Stimulated activated CD8-positive, alpha-beta memory T cell treated with anti-CD3 and anti-CD28 coated beads, Interleukin-12 subunit alpha, Interleukin-12 subunit beta, amount 100 ng/mL, for 24 hours (primary cell): ENCODE measurements at regions not wholly inside any gene's neighbourhood (a gene's known extent, or its start where the extent isn't known, plus 50 kb on each side); places are given as distances from the start of the nearest gene placed in this dataset.
"Not testable (repeated sequence)": the region's sequence is repeated elsewhere in the genome, so short reads cannot be mapped to it uniquely, and the experiment has no call there.

Experiments used
- DNase-seq: peaks from one replicate; pipeline ENCODE4 v3.0.0-alpha.2; 2020; ENCODE audit errors: extremely low read depth

DNA sequence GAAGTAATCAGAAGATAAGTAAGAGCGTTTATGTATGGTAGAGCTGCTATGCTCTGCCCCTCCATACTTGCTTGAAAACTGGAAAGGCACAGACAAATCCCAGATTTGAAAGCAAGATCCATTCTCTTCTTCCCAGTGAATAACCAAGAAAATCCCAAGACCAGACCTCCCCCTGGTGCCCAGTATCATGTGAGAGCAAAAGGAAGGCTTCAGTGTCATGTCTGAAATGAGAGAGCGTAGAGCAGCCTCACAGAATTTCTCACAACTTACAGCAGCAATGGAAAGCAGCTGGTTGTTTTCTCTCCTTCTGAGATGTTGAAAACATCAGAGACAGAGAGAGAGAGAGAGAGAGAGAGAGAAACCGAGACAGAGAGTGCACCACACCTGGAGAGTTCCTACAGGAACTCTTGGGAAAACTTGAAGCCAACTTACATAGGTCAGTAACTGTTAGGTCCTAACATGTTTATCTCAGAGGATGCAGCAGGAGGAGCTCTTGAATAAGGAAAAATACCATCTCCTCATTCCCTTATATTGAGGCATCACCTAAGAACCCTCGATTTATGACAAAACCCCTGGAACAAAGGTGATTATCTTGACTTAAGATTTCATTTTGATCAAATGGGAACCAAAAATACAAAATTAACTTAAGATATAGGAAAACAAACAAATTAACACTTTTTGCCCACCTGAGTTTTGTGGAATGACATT lies 273.3 kb downstream of the NSUN3 start:
- DNase-seq: no peak

DNA sequence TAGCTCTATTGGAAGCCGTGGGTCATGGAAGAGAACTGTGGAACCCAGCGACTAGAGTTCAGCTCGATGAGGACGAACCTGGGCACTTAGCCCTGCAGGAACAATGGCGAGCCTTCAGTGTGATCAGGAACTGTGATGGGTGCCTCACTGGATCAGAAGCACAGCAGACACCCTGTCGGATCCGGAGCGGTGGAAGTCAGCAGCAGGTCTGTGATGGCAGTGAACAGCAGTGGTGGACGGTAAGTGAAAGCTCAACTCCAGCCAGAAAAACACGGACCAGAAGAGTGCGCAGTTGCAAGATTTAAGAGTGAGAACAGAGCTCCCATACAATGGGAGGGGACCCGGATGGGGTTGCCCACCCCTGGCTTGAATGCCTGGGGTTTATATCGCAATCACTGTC lies 282.2 kb downstream of the NSUN3 start:
- DNase-seq: no peak

DNA sequence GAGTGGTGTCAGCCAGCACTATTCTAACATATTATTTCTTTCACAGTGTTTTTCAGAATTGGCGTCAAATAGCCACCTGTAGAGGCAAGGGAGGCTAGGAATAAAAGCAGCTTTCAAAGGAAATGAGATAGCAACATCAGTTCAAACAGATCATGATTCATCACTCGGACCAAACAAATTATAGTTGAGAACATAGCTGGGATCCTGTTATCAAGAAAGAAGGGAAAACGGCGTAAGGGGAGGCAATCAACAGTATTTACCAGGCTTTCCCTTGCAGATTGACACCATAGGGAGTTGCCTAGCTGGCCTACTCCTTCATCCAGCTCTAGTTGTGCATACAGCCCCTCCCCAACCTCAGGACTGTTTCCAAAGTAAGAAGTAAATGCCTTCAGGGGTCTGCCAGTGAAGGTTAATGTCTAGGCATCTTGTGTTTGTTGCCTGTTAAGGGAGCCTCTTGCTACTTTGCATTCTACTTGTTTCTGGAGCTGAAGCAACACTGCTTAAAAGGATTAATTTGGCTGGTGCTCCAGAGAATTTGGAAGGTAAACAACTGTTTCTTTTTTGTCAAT lies 286.5 kb downstream of the NSUN3 start:
- DNase-seq: no peak

DNA sequence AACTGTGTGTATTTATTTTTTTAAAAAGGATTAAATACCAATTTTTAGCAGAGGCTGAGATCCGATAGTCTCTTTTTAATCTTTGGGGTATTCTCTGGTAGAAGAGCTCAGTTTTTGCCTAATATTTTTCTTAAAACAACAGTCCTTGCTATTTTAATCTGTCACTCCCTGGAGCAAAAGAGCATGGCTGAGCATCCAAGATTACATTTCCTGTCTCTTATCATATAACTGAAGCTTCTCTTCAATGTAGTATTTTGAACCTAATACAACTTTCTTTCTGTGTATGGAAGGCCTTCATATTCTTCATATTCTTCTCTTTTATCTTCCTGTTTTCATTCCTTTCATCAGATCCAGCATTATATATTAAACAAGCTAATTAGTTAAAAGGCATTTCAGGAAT lies 293.7 kb downstream of the NSUN3 start:
- DNase-seq: no peak

DNA sequence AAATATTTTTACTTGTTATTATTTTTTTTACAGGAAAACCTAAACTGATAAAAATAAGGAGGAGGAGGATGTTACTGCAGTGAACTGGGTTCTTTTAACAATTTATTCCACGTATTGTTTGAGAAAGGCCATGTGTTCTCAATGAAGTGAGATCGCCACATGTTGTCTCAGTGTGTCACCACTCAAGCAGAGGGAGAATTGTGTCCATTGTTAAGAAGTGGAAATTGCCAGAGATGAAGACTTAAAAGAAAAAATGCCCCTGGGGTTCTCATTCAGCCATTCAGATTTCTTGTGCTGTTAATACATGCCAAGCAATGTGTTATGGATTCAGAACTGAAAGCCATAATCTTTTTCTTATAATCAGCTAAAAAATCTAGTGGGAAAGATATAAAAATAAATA lies 297.1 kb downstream of the NSUN3 start:
- DNase-seq: no peak

DNA sequence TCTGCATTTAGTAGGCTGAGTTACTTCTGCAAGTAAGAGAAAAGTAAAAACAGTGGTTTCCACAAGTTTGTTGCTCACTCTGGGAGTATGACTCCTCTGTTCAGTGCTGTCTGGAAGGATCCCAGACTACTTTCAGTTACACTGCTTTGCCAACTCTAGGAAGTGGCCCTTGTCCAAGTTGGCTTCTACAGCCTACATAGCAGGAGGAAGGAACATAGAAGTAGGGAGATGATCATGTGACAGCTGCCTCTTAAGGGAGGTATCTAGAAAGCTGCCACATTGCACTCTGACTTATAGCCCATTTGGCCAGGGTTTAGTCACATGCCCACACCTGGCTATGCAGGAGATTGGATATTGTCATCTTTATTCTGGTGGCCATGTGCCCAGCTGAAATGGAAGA lies 298.1 kb downstream of the NSUN3 start:
- DNase-seq: no peak

DNA sequence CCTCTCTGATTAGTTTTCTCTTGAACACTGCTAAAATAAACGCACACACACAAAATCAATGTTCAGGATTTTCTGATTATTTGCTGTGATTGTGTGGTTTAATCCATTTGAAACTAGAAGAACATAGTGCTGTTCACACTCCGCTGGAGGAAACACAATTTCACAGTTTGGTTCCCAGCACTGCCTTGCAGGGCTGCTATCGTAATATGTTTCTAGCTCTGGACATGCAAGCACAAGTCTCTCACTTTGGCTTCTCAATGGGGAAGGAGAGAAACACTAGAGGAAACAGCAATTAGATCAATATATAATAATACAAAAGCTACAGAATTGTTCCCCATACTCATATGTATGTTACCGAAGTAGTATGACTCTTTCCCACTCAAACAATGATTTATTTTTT lies 299.5 kb downstream of the NSUN3 start:
- no peak for DNase-seq

DNA sequence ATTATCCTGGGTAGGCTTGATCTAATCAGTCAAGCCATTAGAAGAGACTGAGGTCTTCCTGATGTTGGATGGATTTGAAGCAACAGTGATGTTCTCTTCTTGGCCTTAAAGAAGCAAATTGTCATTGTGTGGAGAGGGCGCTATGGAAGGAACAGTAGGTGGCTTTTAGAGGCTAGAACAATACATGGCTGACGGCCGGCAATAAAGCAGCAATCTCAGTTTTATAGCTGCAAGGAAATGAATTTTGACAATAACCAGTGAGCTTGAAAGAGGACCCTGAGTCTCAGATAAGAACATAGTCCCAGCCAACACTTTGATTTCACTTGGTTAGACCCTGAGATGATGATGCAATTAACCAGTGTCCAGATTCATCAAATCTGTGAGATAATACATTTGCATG lies 302.1 kb downstream of the NSUN3 start:
- no peak for DNase-seq

DNA sequence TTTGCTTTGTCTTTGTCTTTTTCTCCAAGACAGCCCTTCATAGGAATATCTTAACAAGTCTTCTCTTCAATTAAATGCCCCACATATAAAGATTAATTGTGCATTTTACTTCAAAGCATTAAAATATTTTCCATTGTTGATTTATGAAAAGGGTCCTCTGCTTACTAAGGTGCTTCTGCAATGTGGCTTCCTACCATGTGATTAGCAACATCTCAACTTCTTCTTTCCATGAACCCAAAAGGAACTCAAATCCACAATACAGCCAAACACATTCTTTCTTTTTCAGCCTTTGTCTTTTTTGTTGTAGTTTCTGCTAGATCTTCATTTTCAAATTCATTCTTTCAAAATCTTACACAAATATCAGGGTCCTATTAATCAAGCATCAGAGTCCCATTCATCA lies 309.2 kb downstream of the NSUN3 start:
- DNase-seq: no peak

DNA sequence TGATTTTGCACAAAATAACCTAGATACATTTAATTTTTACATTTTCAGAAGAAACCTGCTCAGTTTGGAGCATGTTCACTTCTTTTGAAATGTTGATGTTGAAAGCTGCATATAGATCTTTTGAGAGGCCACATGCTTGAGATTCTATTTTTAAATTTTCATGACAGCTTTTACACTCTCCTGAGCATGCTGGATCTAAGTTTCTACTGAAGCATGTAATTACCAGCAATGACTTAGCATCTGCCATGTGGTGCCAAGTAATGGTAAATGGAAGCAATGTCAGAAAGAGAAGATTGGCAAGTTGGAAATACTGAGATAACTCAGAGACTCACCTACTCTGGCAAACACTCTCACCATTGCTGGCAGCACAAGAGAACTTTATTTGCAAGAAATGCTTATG lies 310.6 kb downstream of the NSUN3 start:
- DNase-seq: no peak

DNA sequence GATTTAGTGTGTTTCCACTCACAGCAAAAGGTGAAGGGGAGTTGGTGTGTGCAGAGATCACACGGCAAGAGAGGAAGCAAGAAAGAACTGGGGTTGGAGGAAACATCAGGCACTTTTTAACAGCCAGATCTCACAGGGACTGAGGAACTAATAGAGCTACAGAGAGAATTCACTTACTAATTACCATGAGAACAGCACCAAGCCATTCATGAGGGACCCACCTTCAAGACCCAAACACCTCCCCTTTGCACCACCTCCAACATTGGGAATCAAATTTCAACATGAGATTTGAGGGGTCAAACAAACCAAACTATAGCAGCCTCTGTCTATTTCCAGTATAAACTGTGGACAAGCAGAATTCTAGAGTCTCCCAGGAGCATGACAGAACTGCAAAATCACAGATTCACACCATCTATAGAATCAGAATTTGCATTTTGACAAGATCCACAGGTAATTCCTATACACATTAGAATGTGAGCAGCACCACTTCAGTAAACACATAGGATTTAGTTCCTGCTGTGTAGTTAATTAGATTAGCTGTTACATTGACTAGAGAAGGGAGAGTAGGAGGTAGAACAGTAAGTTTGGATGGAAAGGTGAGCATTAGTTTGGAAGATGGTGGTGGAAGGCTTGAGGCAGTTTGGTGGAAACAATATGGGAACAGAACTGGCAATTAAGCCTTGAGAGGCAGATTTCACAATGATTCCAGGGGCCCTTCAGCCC lies 311.7 kb downstream of the NSUN3 start:
- DNase-seq: no peak

DNA sequence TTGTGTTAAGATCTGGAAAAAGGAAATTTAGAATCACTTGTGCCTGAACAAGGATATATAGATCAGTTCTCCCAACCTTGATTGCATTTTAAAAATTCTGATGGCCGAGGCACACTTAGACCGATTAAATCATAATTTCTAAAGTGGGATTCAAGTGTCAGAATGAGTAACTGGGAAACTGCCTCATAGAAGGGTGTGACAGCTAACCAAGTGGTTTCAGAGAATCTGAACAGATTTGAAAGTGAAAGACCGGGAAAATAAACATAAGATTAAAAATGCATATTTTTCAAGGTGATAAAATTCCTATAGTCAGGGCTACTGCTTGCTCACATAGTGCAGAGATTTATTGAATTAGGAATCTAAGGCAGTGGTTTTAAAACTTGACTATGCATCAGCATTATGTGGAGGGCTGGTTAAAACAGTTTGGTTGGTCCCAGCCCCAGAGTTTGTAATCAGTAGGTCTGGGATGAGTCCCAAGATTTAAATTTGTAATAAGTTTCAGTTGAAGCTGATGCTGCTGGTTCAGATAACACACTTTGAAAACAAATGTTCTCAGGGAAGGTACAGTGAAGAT lies 314.3 kb downstream of the NSUN3 start:
- not testable (repeated sequence) for DNase-seq

DNA sequence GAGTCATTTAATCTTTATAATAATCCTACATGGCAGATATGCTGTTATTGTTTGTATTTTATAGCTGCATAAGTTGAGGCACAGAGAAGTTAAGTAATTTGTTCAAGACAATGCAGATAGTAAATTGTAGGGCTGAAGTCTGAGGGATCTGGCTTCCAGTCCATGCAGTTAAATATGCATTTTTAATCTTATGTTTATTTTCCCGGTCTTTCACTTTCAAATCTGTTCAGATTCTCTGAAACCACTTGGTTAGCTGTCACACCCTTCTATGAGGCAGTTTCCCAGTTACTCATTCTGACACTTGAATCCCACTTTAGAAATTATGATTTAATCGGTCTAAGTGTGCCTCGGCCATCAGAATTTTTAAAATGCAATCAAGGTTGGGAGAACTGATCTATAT lies 315.0 kb downstream of the NSUN3 start:
- DNase-seq: not testable (repeated sequence)

DNA sequence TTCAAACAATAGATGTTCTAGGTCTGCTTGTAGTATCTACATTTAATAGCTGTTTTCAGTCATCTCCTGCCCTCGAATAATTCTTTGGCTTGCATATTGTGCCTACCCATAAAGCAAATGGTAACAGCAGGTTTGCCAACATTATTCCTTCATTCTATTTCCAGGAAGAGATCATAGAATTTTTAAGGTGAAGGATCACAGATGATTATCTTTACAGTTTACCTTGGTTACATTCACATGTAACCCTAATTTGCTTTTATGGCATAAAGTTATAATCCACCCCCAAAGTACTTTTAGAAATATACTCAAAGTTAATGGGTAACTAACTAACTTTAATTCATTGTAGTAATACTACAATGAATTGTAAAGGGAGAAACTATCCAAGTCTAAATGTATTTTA lies 315.5 kb downstream of the NSUN3 start:
- no peak for DNase-seq

DNA sequence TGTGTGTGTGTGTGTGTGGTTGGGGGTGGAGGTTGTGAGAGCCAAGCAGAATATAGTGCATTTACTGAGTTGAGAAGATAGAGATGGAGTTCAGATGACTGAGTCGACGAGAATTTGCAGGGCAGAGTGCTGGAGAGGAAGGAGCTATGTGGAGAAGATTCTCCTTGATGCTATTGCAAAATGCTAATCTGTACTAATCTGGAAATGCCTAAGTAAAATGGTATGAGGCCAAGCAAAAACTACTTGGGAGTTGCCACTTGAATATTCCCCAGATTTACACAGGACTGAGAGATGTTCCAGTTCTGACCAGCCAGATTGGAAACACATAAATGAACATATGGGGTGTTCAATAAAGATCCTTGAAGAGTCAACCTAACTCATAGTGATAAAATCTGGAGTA lies 316.4 kb downstream of the NSUN3 start:
- DNase-seq: no peak

DNA sequence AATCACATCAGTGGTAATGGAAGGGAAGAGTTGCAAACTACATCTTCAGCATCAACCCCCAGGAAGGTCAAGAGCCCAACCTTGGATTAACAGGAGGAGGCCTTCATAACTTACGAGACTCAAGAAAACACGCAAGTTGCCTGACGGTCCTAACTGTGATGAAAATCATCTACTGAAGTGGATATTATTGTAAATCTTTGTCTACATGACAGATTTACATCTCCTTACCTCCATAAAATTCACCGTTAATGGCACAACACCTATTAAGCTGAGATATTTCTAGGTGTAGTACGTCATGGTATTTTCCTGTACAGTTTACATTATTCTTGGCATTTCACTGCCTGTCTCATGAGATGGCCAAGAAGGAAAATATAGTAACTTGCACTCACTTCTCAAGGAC lies 332.0 kb downstream of the NSUN3 start:
- no peak for DNase-seq

DNA sequence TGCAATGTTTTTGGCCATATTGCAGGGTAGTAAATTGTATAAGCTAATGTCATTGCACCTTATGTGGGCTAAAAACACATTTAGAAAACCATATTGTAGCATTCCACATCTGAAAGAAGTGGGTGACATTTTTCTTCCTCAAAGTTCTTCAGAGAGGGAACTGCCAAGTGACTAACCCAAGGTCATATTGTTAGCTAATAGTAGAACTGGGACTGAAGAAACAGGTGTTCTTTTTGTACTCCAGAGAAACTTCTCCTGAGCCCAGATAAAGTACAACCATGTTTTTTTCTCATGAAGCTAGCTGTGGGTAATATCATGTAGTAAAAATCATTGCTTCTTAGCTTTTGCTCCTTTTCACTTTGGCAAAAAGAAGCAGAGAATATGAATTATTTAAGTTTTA lies 333.0 kb downstream of the NSUN3 start:
- no peak for DNase-seq

DNA sequence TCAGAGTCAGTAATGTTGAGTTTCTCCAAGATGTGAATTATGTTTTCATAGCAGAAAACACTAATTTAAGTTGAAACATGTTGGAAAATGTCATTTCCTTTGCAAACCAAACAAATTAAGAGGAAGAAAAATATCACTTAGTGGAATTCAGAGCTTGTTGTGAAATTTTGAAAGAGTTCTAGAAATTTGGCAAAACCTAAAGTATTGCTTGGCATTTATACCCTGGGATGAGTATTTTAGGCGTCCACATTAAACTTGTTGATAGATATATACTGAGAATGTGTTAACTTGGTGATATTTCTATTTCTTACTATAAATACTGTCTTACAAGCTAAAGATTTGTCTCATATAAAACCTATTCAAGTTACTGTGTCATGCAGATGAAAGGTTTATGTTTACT lies 335.2 kb downstream of the NSUN3 start:
- no peak for DNase-seq

DNA sequence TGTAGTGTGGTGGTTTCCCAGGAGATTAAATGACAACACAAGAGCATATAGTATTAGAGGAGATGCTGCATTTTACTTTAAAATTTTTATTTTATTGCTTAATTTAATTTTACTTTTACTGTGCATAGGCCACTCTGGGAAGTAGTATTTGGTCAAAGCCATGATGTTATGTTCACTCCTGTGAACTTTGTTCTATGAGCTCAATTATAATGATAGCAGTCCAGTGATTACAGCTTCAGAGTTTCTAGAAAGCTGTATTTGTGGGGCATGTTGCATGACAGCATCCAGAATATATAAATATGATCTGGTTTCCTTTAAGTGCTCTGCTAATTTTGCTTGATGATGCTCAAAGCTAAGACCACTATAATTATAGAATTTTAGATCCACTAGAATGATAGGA lies 338.6 kb downstream of the NSUN3 start:
- DNase-seq: no peak

DNA sequence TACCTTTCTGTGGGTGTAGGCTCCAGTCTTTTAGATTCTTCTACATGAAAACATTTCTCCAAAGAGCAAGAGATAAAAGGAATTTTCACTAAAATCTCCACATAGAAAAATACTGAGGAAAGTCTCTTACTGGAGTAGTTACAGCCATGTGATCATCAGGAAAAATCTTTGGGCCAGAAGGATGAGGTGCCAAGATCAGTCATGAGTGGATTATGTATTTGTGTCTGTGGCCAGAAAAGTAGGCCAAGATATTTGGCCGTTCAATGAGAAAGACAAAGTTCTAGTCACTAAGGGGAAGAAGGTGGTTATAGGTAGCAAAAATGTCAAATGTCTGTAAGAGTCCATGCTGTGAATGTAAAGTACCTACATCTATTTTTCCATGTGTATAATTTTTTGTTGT lies 339.3 kb downstream of the NSUN3 start:
- no peak for DNase-seq

DNA sequence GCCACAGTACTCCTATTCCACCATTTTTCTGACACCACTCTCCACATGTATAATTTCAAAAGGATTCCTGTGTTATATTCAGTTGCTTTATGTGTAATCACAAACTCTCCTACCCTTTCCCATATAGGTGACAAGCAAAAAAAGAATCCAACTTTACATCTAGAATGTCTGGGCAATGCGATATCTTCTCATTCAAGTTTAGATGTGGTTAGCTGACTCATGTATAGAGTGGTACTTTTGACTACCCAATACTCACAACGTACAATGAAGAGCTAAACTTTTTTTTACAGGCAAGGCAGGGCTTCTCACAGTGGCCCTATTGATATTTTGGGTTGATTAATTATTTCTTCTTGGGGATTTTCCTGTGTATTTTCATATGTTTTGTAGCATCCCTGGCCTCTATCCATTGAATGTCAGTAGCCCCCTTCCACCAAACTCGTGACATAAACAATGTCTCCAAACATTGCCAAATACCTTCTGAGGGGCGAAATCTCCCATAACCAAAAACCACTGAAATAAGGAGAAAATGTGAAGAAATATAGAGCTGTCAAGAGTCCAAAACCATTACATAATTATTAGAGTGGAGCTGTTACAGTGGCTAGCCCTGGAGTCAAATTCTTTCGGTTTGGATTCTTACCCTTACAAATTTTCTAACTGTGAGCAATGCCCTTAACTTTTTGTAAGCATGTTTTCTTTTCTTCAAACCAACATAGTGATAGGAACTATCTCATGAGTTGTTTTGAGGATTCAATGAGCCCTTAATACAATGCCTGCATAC lies 342.6 kb downstream of the NSUN3 start:
- no peak for DNase-seq

DNA sequence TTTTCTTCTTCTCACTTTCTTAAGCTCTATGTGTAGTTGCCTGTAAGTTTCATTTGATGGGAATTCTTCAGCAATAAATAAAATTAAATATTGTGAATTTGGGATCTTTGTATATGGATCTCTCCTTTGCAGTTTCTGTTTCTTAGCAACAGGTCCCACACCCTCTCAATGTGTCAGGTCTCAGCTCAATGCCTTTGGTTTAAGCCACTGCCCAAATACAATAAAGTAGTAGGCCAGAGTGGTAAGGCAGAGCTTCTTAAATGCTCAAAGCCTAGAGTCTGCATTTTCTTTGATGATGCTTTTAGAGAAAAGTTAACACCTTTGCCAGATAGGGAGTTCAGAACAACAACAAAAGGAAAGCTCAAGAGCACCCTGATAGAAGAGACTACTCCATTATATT lies 343.7 kb downstream of the NSUN3 start:
- no peak for DNase-seq
